Activated CD8-positive, alpha-beta T cell treated with anti-CD3 and anti-CD28 coated beads, Interleukin-2, amount 10 ng/mL, durations not matched to agents 7 days and 5 days (primary cell): ENCODE measurements at regions not wholly inside any gene's neighbourhood (a gene's known extent, or its start where the extent isn't known, plus 50 kb on each side); places are given as distances from the start of the nearest gene placed in this dataset.

Experiments
- ATAC-seq: fragments of 150-1000 bp; cut with Tn5 transposase; one replicate; pipeline ENCODE4 v1.10.0; 2021; ENCODE audit warnings: moderate library complexity
- CTCF ChIA-PET: fragments of 350-600 bp; sonication (Branson Sonifier 250); formaldehyde crosslinking; loops from one replicate; lab custom pipeline; 2021; ENCODE audit warnings: antibody characterized with exemption; lab: Charles Lee
- POLR2A ChIA-PET: fragments of 350-600 bp; sonication (Branson Sonifier 250); formaldehyde crosslinking; loops from one replicate; lab custom pipeline; 2021; ENCODE audit warnings: antibody characterized with exemption; lab: Charles Lee
- DNase-seq: peaks from one replicate; pipeline ENCODE4 v3.0.0-alpha.2; 2020
- H3K27ac Mint-ChIP-seq: one replicate; pipeline ENCODE4 v1.8.0; 2021; ENCODE audit warnings: mild to moderate bottlenecking, mixed read lengths
- H3K27me3 Mint-ChIP-seq: one replicate; pipeline ENCODE4 v1.8.0; 2021; ENCODE audit warnings: low read depth, mixed read lengths
- H3K36me3 Mint-ChIP-seq: one replicate; pipeline ENCODE4 v1.8.0; 2021; ENCODE audit warnings: low read depth, mixed read lengths
- H3K4me1 Mint-ChIP-seq: one replicate; pipeline ENCODE4 v1.8.0; 2021; ENCODE audit warnings: low read depth, mixed read lengths
- H3K4me3 Mint-ChIP-seq: one replicate; pipeline ENCODE4 v1.8.0; 2021; ENCODE audit warnings: mild to moderate bottlenecking, mixed read lengths
- H3K9me3 Mint-ChIP-seq: one replicate; pipeline ENCODE4 v1.8.0; 2022; ENCODE audit warnings: mixed read lengths; ENCODE audit not compliant: insufficient read depth

GRCh38 chr10:90342480-90342879, 515.4 kb downstream of the HTR7 start:
- ATAC-seq (no peak), DNase-seq (no peak)
- no peak overlapping the region for H3K4me3 Mint-ChIP-seq
- no peak overlapping the region for H3K27ac Mint-ChIP-seq
- no peaks in the 10 kb centered on the region for H3K9me3 Mint-ChIP-seq
- no peaks in the 10 kb centered on the region for H3K27me3 Mint-ChIP-seq
- H3K4me1 Mint-ChIP-seq = no peaks in the 10 kb centered on the region
- no peaks in the 10 kb centered on the region for H3K36me3 Mint-ChIP-seq
- CTCF ChIA-PET = no interaction called here
- POLR2A ChIA-PET = no interaction called here

DNA sequence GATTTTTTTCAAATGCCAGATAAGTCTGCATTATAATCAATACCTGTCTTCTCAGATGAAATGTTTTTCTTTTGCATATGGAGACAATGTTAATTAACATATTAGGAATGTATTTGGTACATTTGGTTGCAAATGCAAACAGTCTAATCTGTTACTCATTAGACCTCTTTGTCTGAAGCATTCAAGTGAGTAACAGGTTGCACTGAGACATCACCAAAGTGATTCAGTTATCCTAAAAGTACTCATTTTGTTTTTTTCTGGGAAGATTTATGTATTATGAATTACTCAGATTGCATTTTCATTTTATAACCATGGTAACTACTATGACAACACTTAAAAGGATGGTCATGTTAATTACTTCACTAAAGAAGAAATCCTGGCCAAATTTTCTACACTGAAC, 513.6 kb downstream of the HTR7 start:
- CTCF ChIA-PET = no interaction called here

GRCh38 chr10:90347239-90347638, 510.6 kb downstream of the HTR7 start:
- ChIA-PET POLR2A (no interaction called here), CTCF (no interaction called here)
- Mint-ChIP-seq H3K4me3 (no peak overlapping the region), H3K4me1 (no peaks in the 10 kb centered on the region), H3K36me3 (no peaks in the 10 kb centered on the region), H3K27me3 (no peaks in the 10 kb centered on the region), H3K27ac (no peak overlapping the region), H3K9me3 (no peaks in the 10 kb centered on the region)
- DNase-seq (no peak), ATAC-seq (no peak)

More for the DNA sequence above, 513.6 kb downstream of the HTR7 start:
- Mint-ChIP-seq H3K27ac (no peak overlapping the region), H3K9me3 (no peaks in the 10 kb centered on the region), H3K36me3 (no peaks in the 10 kb centered on the region), H3K4me3 (no peak overlapping the region), H3K4me1 (no peaks in the 10 kb centered on the region), H3K27me3 (no peaks in the 10 kb centered on the region)
- DNase-seq (no peak), ATAC-seq (no peak)
- POLR2A ChIA-PET = no interaction called here

DNA sequence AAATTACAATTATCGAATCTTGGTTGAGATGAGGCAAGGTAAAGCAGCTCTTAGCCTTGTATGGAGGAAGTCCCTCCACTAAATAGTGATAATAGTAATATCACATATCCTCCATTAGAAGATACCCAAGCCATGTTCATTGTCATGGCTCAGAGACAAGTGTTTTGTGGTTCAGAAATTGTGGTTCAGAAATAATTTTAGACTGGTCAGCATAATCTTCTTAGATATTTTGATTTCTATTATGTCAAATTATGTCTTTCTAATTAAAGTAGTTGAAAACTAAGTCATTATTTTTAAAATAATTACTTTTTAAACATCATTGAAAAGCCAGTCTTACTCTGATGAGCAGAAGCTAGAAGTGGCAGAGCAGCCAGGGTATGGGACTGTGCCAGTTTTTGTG, 507.7 kb downstream of the HTR7 start:
- Mint-ChIP-seq H3K4me1 (no peaks in the 10 kb centered on the region), H3K36me3 (no peaks in the 10 kb centered on the region), H3K27ac (no peak overlapping the region), H3K27me3 (no peaks in the 10 kb centered on the region), H3K4me3 (no peak overlapping the region), H3K9me3 (no peaks in the 10 kb centered on the region)
- DNase-seq (no peak), ATAC-seq (no peak)
- ChIA-PET POLR2A (no interaction called here), CTCF (no interaction called here)

GRCh38 chr10:90352288-90352687, 505.6 kb downstream of the HTR7 start:
- DNase-seq (no peak), ATAC-seq (no peak)
- H3K4me3 Mint-ChIP-seq = no peak overlapping the region
- CTCF ChIA-PET = no interaction called here
- H3K9me3 Mint-ChIP-seq = no peaks in the 10 kb centered on the region
- no peaks in the 10 kb centered on the region for H3K27me3 Mint-ChIP-seq
- POLR2A ChIA-PET = no interaction called here
- H3K4me1 Mint-ChIP-seq = no peaks in the 10 kb centered on the region
- H3K27ac Mint-ChIP-seq = no peak overlapping the region
- H3K36me3 Mint-ChIP-seq = no peaks in the 10 kb centered on the region

DNA sequence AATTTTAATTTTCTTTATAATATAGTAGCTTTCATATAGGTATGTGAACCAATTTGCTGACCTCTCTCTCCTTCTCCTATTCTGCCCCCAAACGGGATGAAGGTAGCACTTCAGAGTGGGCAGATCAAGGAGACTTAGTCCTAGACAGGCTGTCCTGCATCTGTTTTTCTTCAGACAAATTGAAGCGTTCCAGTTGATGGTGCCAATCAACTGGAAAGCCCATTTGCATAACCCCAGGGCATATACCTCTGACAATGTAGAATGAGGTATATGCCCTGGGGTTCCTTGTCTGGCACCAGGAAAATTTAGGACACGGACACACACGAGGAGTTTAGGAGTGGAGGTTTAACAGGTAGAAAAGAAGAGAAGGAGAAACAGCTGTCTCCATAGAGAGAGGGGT, 502.9 kb downstream of the HTR7 start:
- Mint-ChIP-seq H3K27me3 (no peaks in the 10 kb centered on the region), H3K4me1 (no peaks in the 10 kb centered on the region), H3K36me3 (no peaks in the 10 kb centered on the region), H3K9me3 (no peaks in the 10 kb centered on the region), H3K4me3 (no peak overlapping the region), H3K27ac (no peak overlapping the region)
- ATAC-seq (no peak), DNase-seq (no peak)
- ChIA-PET POLR2A (no interaction called here), CTCF (no interaction called here)

DNA sequence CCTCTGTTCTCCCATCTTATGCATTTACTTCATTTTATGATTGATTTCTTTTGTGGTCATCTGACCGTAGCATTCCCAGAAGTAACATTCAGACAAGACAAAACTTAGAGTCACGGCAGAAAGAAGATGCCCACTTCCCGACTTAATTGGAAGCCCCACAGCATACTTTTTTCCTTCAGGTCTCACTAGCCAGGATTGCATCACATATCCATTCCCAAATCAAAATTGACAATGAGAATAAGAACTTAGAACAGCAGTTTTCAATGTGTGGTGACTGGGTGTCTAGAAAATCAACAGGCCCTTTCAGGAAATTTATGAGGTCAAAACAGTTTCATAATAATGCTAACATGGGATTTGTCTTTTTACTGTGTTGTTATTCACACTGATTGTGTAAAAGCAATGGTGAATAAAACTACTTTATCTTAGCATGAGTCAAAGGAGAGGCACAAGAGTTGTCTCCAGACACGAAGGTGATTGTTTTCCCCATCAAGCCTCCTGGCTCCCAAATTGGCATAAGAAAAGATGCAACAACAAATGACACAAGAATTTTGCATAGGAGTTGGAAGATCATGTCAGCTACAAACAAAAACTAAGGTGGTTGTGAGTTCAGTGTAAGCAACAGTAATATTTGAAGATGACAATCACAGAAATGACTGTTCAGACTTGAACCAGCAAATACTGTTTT, 493.9 kb downstream of the HTR7 start:
- Mint-ChIP-seq H3K36me3 (no peaks in the 10 kb centered on the region), H3K9me3 (no peaks in the 10 kb centered on the region), H3K27ac (no peak overlapping the region), H3K27me3 (no peaks in the 10 kb centered on the region), H3K4me3 (no peak overlapping the region), H3K4me1 (no peaks in the 10 kb centered on the region)
- ATAC-seq = no peak
- no peak for DNase-seq
- ChIA-PET POLR2A (no interaction called here), CTCF (no interaction called here)

DNA sequence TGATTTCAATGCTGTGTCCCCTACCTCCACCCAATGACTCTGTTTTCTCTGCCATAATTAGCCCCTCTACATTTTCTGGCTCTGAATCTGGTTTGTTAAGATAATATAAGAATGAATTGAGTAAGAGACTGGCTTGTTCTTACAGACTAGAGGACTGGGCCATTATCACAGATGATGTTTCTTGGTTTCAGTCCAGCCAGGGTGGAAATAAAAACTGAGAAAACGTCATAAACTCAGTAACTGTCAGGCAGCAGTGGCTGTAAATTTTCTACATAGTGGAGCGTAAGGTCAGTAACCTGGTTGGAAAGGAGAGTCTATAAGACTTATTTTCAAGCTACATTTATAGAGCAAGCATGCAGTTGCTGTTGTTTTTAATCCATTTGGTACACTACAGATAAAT, 485.4 kb downstream of the HTR7 start:
- no peaks in the 10 kb centered on the region for H3K36me3 Mint-ChIP-seq
- CTCF ChIA-PET = no interaction called here
- no peaks in the 10 kb centered on the region for H3K4me1 Mint-ChIP-seq
- H3K27me3 Mint-ChIP-seq = no peaks in the 10 kb centered on the region
- POLR2A ChIA-PET = no interaction called here
- ATAC-seq = no peak
- no peak for DNase-seq
- H3K4me3 Mint-ChIP-seq = no peak overlapping the region
- no peaks in the 10 kb centered on the region for H3K9me3 Mint-ChIP-seq
- no peak overlapping the region for H3K27ac Mint-ChIP-seq

DNA sequence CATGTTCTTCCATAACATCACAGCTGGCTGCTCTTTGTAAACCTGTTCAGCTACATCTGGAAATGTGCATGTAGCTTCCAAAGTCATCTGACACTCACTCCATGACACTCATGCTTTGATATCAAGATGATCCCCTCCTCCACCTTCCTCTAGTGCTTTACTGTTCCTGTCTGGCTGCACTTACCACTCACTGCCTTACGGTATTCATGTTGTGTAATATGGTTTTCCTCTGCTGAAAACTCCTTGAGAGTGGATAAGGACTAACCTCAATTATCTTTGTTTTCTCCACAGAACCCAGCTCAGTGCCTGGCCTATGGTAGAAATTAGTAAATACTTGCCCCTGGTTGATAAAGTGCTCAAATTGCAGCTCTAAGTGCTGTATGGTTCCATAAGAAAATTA, 483.9 kb downstream of the HTR7 start:
- ATAC-seq (no peak), DNase-seq (no peak)
- H3K4me3 Mint-ChIP-seq = no peak overlapping the region
- no peaks in the 10 kb centered on the region for H3K27me3 Mint-ChIP-seq
- POLR2A ChIA-PET = no interaction called here
- no peak overlapping the region for H3K27ac Mint-ChIP-seq
- CTCF ChIA-PET = no interaction called here
- no peaks in the 10 kb centered on the region for H3K36me3 Mint-ChIP-seq
- no peaks in the 10 kb centered on the region for H3K4me1 Mint-ChIP-seq
- H3K9me3 Mint-ChIP-seq = no peaks in the 10 kb centered on the region

DNA sequence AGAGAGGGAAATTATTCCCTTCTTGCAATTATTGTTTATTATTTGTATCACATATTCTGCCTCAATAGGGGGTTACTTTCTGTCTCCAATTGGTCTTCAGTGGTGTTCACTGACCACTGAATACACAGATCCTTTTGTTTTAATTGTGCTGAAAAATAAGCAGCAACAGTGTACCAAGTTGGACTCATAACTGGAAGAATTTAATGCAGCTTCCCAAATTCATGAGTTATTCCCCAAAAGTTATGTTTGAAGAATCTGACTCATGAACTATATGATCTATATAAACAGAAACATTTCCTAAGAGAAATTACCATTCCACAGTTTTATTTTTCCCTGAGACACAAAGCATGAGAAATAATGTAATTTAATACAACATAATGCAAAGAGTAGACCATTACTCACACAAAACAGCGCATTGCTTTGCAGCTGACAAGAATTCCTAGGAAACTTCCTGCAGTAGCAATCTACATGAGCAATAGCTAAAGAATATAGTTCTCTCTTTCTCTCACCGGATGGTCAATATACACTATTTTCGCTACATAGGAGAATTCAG, 479.2 kb downstream of the HTR7 start:
- no peak overlapping the region for H3K27ac Mint-ChIP-seq
- ATAC-seq (no peak), DNase-seq (no peak)
- no peaks in the 10 kb centered on the region for H3K27me3 Mint-ChIP-seq
- no peaks in the 10 kb centered on the region for H3K9me3 Mint-ChIP-seq
- CTCF ChIA-PET = no interaction called here
- H3K4me1 Mint-ChIP-seq = no peaks in the 10 kb centered on the region
- H3K36me3 Mint-ChIP-seq = no peaks in the 10 kb centered on the region
- H3K4me3 Mint-ChIP-seq = no peak overlapping the region
- POLR2A ChIA-PET = no interaction called here

GRCh38 chr10:90381468-90381867, 476.4 kb downstream of the HTR7 start:
- ATAC-seq = no peak
- Mint-ChIP-seq H3K27me3 (no peaks in the 10 kb centered on the region), H3K4me1 (no peaks in the 10 kb centered on the region), H3K27ac (no peak overlapping the region), H3K9me3 (no peaks in the 10 kb centered on the region), H3K36me3 (no peaks in the 10 kb centered on the region), H3K4me3 (no peak overlapping the region)
- CTCF ChIA-PET = no interaction called here
- no peak for DNase-seq
- POLR2A ChIA-PET = no interaction called here

- DNase-seq = no peak
- Mint-ChIP-seq H3K36me3 (no peaks in the 10 kb centered on the region), H3K27ac (no peak overlapping the region), H3K27me3 (no peaks in the 10 kb centered on the region), H3K9me3 (no peaks in the 10 kb centered on the region), H3K4me3 (no peak overlapping the region), H3K4me1 (no peaks in the 10 kb centered on the region)
- ATAC-seq = no peak
- CTCF ChIA-PET = no interaction called here
- POLR2A ChIA-PET = no interaction called here
Measured at GRCh38 chr10:90389876-90390275, 468.0 kb downstream of the HTR7 start.

- no peaks in the 10 kb centered on the region for H3K36me3 Mint-ChIP-seq
- H3K4me3 Mint-ChIP-seq = no peak overlapping the region
- DNase-seq = no peak
- ChIA-PET CTCF (no interaction called here), POLR2A (no interaction called here)
- ATAC-seq = no peak
- no peak overlapping the region for H3K27ac Mint-ChIP-seq
- H3K9me3 Mint-ChIP-seq = no peaks in the 10 kb centered on the region
- no peaks in the 10 kb centered on the region for H3K4me1 Mint-ChIP-seq
- H3K27me3 Mint-ChIP-seq = no peaks in the 10 kb centered on the region
Measured at GRCh38 chr10:90394311-90394710, 463.5 kb downstream of the HTR7 start.
